Neural cell (in vitro differentiated cells): ENCODE measurements at regions not wholly inside any gene's neighbourhood (a gene's known extent, or its start where the extent isn't known, plus 50 kb on each side); places are given as distances from the start of the nearest gene placed in this dataset.

Experiments
- CTCF ChIP-seq: fragments of 450-650 bp; IDR thresholded peaks from 2 replicates; pipeline ENCODE4 v1.5.1; 2014; ENCODE audit warnings: antibody characterized with exemption, mild to moderate bottlenecking, moderate library complexity; ENCODE audit not compliant: poor library complexity, severe bottlenecking
- EZH2 ChIP-seq: fragments of 200-600, 300-800 bp; shearing (Covaris generic), sonication (generic); IDR thresholded peaks from 2 replicates; pipeline ENCODE4 v1.6.1; 2014; ENCODE audit warnings: antibody characterized with exemption, low read length, borderline replicate concordance, mild to moderate bottlenecking; ENCODE audit not compliant: insufficient read depth, poor library complexity, severe bottlenecking
- REST ChIP-seq: IDR thresholded peaks from 2 replicates; pipeline ENCODE4 v1.6.1; 2012; ENCODE audit warnings: borderline replicate concordance

DNA sequence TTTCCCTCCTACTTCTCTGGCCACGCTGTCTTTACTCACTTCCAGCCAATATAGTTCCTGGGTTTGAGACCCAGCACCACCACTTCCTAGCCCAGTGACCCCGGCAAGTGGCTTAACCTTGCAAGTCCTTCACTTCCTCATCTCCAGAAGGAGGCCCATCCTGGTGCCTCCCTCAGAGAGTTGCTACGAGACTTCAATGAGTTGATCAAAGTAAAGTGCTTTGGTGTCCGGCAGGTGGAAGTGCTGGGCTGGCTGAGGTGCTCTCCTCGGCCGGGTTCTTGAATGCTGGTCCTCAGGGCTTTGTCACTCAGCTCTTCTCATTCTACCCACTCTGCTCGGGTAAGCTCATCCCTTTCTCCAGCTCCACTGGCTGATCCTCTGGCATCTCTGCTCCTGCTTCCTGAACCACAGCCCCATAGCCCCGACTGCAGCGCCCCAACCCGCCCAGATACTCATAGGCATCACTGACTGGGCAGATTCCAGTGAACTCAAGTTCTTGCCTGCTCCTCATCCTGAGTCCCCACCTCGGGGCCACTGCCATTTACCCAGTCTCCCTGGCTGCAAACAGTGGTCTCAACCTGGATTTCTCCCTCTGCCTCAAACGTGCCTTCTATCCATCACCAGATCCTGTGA, 75.8 kb upstream of the WNT4 start:
- TF ChIP-seq CTCF (no peak), REST (no peak), EZH2 (no peak)
